ENCODE measurements at regions not wholly inside any gene's neighbourhood (a gene's known extent, or its start where the extent isn't known, plus 50 kb on each side); places are given as distances from the start of the nearest gene placed in this dataset.

GRCh38 chr6:68410021-68410420 is 225.1 kb upstream of the ADGRB3 start:
- Histone ChIP-seq H3K4me3 (ENCODE audit: low read length) (no peak overlapping the region), H3K4me1 (ENCODE audit: low read length) (no peaks in the 10 kb centered on the region), H3K27me3 (replicated peaks; ENCODE audit: insufficient read depth, low read length) (no peaks in the 10 kb centered on the region), H3K36me3 (replicated peaks; ENCODE audit: insufficient read depth, low read length) (no peaks in the 10 kb centered on the region), H3K4me2 (ENCODE audit: low read depth, low read length) (no peak overlapping the region), H3K27ac (ENCODE audit: low read length) (no peak overlapping the region), H3K9me3 (replicated peaks; ENCODE audit: insufficient read depth, low read length) (no peaks in the 10 kb centered on the region), H3K9me2 (replicated peaks; ENCODE audit: insufficient read depth, low read length) (no peaks in the 10 kb centered on the region), H3K79me2 (ENCODE audit: low read length) (no peaks in the 10 kb centered on the region), H4K20me1 (ENCODE audit: insufficient read depth, low read length) (no peaks in the 10 kb centered on the region), H3F3A (ENCODE audit: insufficient read depth, low read length) (no peaks in the 10 kb centered on the region), H2AFZ (ENCODE audit: low read length) (no peak overlapping the region), H3K9ac (ENCODE audit: low read length) (no peak overlapping the region)
- no peak for DNase-seq
- no peak for TF ChIP-seq CTCF (IDR thresholded peaks at IDR 0.05; ENCODE audit: low read length)
- no peak for TF ChIP-seq EZH2phosphoT487 (IDR thresholded peaks at IDR 0.05; ENCODE audit: low read length)
- no peak for TF ChIP-seq EZH2 (optimal IDR thresholded peaks at IDR 0.05; ENCODE audit: low read depth, low read length)

- Histone ChIP-seq H3K9me2 (replicated peaks; ENCODE audit: insufficient read depth, low read length) (no peaks in the 10 kb centered on the region), H3K4me2 (ENCODE audit: low read depth, low read length) (no peak overlapping the region), H3K9me3 (replicated peaks; ENCODE audit: insufficient read depth, low read length) (no peaks in the 10 kb centered on the region), H3K27ac (ENCODE audit: low read length) (no peak overlapping the region), H3K4me3 (ENCODE audit: low read length) (no peak overlapping the region), H4K20me1 (ENCODE audit: insufficient read depth, low read length) (no peaks in the 10 kb centered on the region), H3K27me3 (replicated peaks; ENCODE audit: insufficient read depth, low read length) (no peaks in the 10 kb centered on the region), H3K4me1 (ENCODE audit: low read length) (no peaks in the 10 kb centered on the region), H3K79me2 (ENCODE audit: low read length) (no peaks in the 10 kb centered on the region), H2AFZ (ENCODE audit: low read length) (no peak overlapping the region), H3K36me3 (replicated peaks; ENCODE audit: insufficient read depth, low read length) (no peaks in the 10 kb centered on the region), H3F3A (ENCODE audit: insufficient read depth, low read length) (no peaks in the 10 kb centered on the region), H3K9ac (ENCODE audit: low read length) (no peak overlapping the region)
- no peak for DNase-seq
- TF ChIP-seq CTCF (IDR thresholded peaks at IDR 0.05; ENCODE audit: low read length): 0 out of 2 replicates have a peak, but pooled peaks have one; percentile 11
- no peak for TF ChIP-seq EZH2phosphoT487 (IDR thresholded peaks at IDR 0.05; ENCODE audit: low read length)
- TF ChIP-seq EZH2 (optimal IDR thresholded peaks at IDR 0.05; ENCODE audit: low read depth, low read length): no peak
Observed at GRCh38 chr6:68400396-68400795, 234.7 kb upstream of the ADGRB3 start.

- Histone ChIP-seq H3K4me1 (ENCODE audit: low read length) (no peaks in the 10 kb centered on the region), H3K4me3 (ENCODE audit: low read length) (no peak overlapping the region), H3K27ac (ENCODE audit: low read length) (no peak overlapping the region)
Observed at GRCh38 chr6:68391953-68392352, 243.1 kb upstream of the ADGRB3 start.

More at GRCh38 chr6:68391953-68392352, 243.1 kb upstream of the ADGRB3 start:
- no peaks in the 10 kb centered on the region for H3K27me3 ChIP-seq (replicated peaks; ENCODE audit: insufficient read depth, low read length)
- no peaks in the 10 kb centered on the region for H3K79me2 ChIP-seq (ENCODE audit: low read length)
- H3K9ac ChIP-seq (ENCODE audit: low read length): no peak overlapping the region
- TF ChIP-seq EZH2 (optimal IDR thresholded peaks at IDR 0.05; ENCODE audit: low read depth, low read length): no peak
- no peak for TF ChIP-seq EZH2phosphoT487 (IDR thresholded peaks at IDR 0.05; ENCODE audit: low read length)
- TF ChIP-seq CTCF (IDR thresholded peaks at IDR 0.05; ENCODE audit: low read length): no peak
- no peak overlapping the region for H3K4me2 ChIP-seq (ENCODE audit: low read depth, low read length)
- H3K36me3 ChIP-seq (replicated peaks; ENCODE audit: insufficient read depth, low read length): no peaks in the 10 kb centered on the region
- H2AFZ ChIP-seq (ENCODE audit: low read length): no peak overlapping the region
- no peaks in the 10 kb centered on the region for H3K9me2 ChIP-seq (replicated peaks; ENCODE audit: insufficient read depth, low read length)
- H3F3A ChIP-seq (ENCODE audit: insufficient read depth, low read length): no peaks in the 10 kb centered on the region
- H4K20me1 ChIP-seq (ENCODE audit: insufficient read depth, low read length): no peaks in the 10 kb centered on the region
- no peaks in the 10 kb centered on the region for H3K9me3 ChIP-seq (replicated peaks; ENCODE audit: insufficient read depth, low read length)
- DNase-seq: no peak
